H1 (cell line): ENCODE measurements at regions not wholly inside any gene's neighbourhood (a gene's known extent, or its start where the extent isn't known, plus 50 kb on each side); places are given as distances from the start of the nearest gene placed in this dataset.

Source experiments
- ASH2L ChIP-seq: fragments of 200-600, 300-600 bp; sonication (generic); IDR thresholded peaks from one replicate; pipeline ENCODE4 v1.7.1; 2017; ENCODE audit warnings: low read length
- CHD2 ChIP-seq: IDR thresholded peaks from 2 replicates; pipeline ENCODE4 v1.6.1; 2012; ENCODE audit warnings: low read length, improper control_type of control experiment
- CHD7 ChIP-seq: fragments of 300-600 bp; sonication (generic); IDR thresholded peaks from 2 replicates; pipeline ENCODE4 v1.7.1; 2012; ENCODE audit warnings: low read length, moderate library complexity, mild to moderate bottlenecking, inconsistent platforms; ENCODE audit not compliant: insufficient replicate concordance
- EZH2 ChIP-seq: fragments of 200-600 bp; sonication (generic); IDR thresholded peaks from 2 replicates; pipeline ENCODE4 v1.7.1; 2012; ENCODE audit warnings: low read depth, mild to moderate bottlenecking, moderate library complexity, low read length, inconsistent platforms; ENCODE audit not compliant: severe bottlenecking
- HDAC6 ChIP-seq: IDR thresholded peaks from one replicate; pipeline ENCODE4 v1.7.1; 2012; ENCODE audit warnings: low read depth, mild to moderate bottlenecking, inconsistent platforms, low read length, moderate library complexity
- RAD21 ChIP-seq, 2 experiments: IDR thresholded peaks in 1 of 2; conservative IDR thresholded peaks in 1 of 2; 2 replicates each; pipeline ENCODE4 v1.6.1; 2011; ENCODE audit warnings: low read depth in 2 of 2, low read length in 2 of 2, improper control_type of control experiment in 1 of 2, inconsistent platforms in 1 of 2, mild to moderate bottlenecking in 1 of 2, moderate library complexity in 1 of 2

- no peak for TF ChIP-seq CHD7
- TF ChIP-seq CHD2, result no peak
- TF ChIP-seq ASH2L, result no peak
- no peak for TF ChIP-seq EZH2
- TF ChIP-seq HDAC6, result no peak
- TF ChIP-seq RAD21 (IDR thresholded peaks at IDR 0.05 in 1 of 2, conservative IDR thresholded peaks at IDR 0.05 in 1 of 2; ENCODE audit: low read depth in 2 of 2, low read length in 2 of 2), result no peak
These were observed 114.3 kb upstream of the ZC3H12C start (continued) for GRCh38 chr11:109978895-109979294.
